OCI-LY7 (cell line): ENCODE measurements at regions not wholly inside any gene's neighbourhood (a gene's known extent, or its start where the extent isn't known, plus 50 kb on each side); places are given as distances from the start of the nearest gene placed in this dataset.

Experiments used
- BruUV-seq: library from RNA; stranded (reverse); fragments of 400-500 nt; replicated peaks from 2 replicates; lab custom pipeline; 2021; lab: Mats Ljungman, UMichigan
- CTCF ChIA-PET: fragments of 300-600 bp; sonication (Branson Sonifier 250); formaldehyde crosslinking; loops from one replicate; lab custom pipeline; 2022; ENCODE audit warnings: antibody characterized with exemption; ENCODE audit not compliant: unreplicated experiment; lab: Charles Lee
- POLR2A ChIA-PET: fragments of 300-600 bp; sonication (Branson Sonifier 250); formaldehyde crosslinking; loops from one replicate; lab custom pipeline; 2022; ENCODE audit warnings: antibody characterized with exemption; lab: Charles Lee
- DNase-seq: peaks from one replicate; pipeline ENCODE4 v3.0.0-alpha.2; 2015; ENCODE audit warnings: low spot score
- H2AFZ ChIP-seq: fragments of 200-600 bp; sonication (generic), shearing (Covaris generic); 2 replicates; pipeline ENCODE4 v1.6.1; 2014; ENCODE audit warnings: mild to moderate bottlenecking, antibody characterized with exemption, low read length, moderate library complexity
- H3K27ac ChIP-seq: fragments of 200-600 bp; sonication (generic); 2 replicates; pipeline ENCODE4 v1.5.1; 2014; ENCODE audit warnings: mixed run types, low read depth, mild to moderate bottlenecking, moderate library complexity, low read length, inconsistent platforms; ENCODE audit not compliant: poor library complexity, severe bottlenecking
- H3K36me3 ChIP-seq: fragments of 200-600 bp; sonication (generic); 2 replicates; pipeline ENCODE4 v1.6.1; 2014; ENCODE audit warnings: mild to moderate bottlenecking, antibody characterized with exemption, low read length, moderate library complexity, mixed read lengths; ENCODE audit not compliant: insufficient read depth
- H3K4me1 ChIP-seq: fragments of 200-600 bp; sonication (generic); 2 replicates; pipeline ENCODE4 v1.5.1; 2014; ENCODE audit warnings: mild to moderate bottlenecking, low read length; ENCODE audit not compliant: insufficient read depth, poor library complexity, severe bottlenecking
- H3K4me2 ChIP-seq: fragments of 200-600 bp; sonication (generic); 2 replicates; pipeline ENCODE4 v1.6.1; 2014; ENCODE audit warnings: mild to moderate bottlenecking, low read length
- H3K4me3 ChIP-seq: fragments of 200-600 bp; sonication (generic); 2 replicates; pipeline ENCODE4 v1.5.1; 2014; ENCODE audit warnings: mild to moderate bottlenecking, low read depth, low read length; ENCODE audit not compliant: poor library complexity, severe bottlenecking
- H3K79me2 ChIP-seq: fragments of 200-600 bp; sonication (generic); 2 replicates; pipeline ENCODE4 v1.6.1; 2016; ENCODE audit warnings: low read depth, mild to moderate bottlenecking, low read length, moderate library complexity, mixed read lengths; ENCODE audit not compliant: insufficient read depth
- H3K9me2 ChIP-seq: fragments of 200-600 bp; sonication (generic); 2 replicates; pipeline ENCODE4 v1.6.1; 2016; ENCODE audit warnings: mild to moderate bottlenecking, low read length, mixed read lengths; ENCODE audit not compliant: insufficient read depth
- H3K9me3 ChIP-seq: fragments of 200-600 bp; sonication (generic); 2 replicates; pipeline ENCODE4 v1.6.1; 2014; ENCODE audit warnings: mild to moderate bottlenecking, mixed run types, low read length, mixed read lengths
- H4K20me1 ChIP-seq: fragments of 200-600 bp; sonication (generic); 2 replicates; pipeline ENCODE4 v1.6.1; 2014; ENCODE audit warnings: mild to moderate bottlenecking, antibody characterized with exemption, low read length, moderate library complexity, mixed read lengths; ENCODE audit not compliant: insufficient read depth
- EZH2phosphoT487 ChIP-seq: fragments of 200-600 bp; sonication (generic); IDR thresholded peaks from 2 replicates; pipeline ENCODE4 v1.6.1; 2018; ENCODE audit warnings: low read depth, borderline replicate concordance, mild to moderate bottlenecking, mixed run types, antibody characterized with exemption, low read length, moderate library complexity, mixed read lengths
- intact Hi-C: fragments of 100-400 bp; cut with micrococcal nuclease; formaldehyde crosslinking; loops from one replicate; pipeline ENCODE4 v1.10.0; 2022; ENCODE audit not compliant: unreplicated experiment
- TF ChIP-seq, protein P1 (sequence below): fragments of 200-600 bp; sonication (generic); conservative IDR thresholded peaks from 2 replicates; pipeline ENCODE4 v1.5.1; 2014; ENCODE audit warnings: mild to moderate bottlenecking, antibody characterized with exemption, low read length, moderate library complexity, mixed read lengths

- peaks cover 65% of the 10 kb centered on the region for H3K4me1 ChIP-seq
- no peak for DNase-seq
- H2AFZ ChIP-seq, result peak overlapping the region; percentile 29; the same call in 1 of the 2 replicates
- no peaks in the 10 kb centered on the region for H3K36me3 ChIP-seq
- no TSS peak for BruUV-seq
- POLR2A ChIA-PET, result interaction anchor here (0.6 to 2.5 kb wide), 9 partner anchors 14 to 724 kb away, joined by 3 to 9 read pairs (median 3); no protein-coding TSS in a partner anchor
- H3K9me3 ChIP-seq, result no peaks in the 10 kb centered on the region
- H3K27ac ChIP-seq, result no peak overlapping the region
- 0 out of 2 replicates have a peak overlapping the region, but pooled peaks have one; percentile 2 for H3K4me2 ChIP-seq
- CTCF ChIA-PET, result no interaction called here
- no peak overlapping the region for H3K4me3 ChIP-seq
- no peaks in the 10 kb centered on the region for H3K79me2 ChIP-seq
- H3K9me2 ChIP-seq, result no peaks in the 10 kb centered on the region
- no peak for TF ChIP-seq EZH2phosphoT487
- TF ChIP-seq, protein P1, sequence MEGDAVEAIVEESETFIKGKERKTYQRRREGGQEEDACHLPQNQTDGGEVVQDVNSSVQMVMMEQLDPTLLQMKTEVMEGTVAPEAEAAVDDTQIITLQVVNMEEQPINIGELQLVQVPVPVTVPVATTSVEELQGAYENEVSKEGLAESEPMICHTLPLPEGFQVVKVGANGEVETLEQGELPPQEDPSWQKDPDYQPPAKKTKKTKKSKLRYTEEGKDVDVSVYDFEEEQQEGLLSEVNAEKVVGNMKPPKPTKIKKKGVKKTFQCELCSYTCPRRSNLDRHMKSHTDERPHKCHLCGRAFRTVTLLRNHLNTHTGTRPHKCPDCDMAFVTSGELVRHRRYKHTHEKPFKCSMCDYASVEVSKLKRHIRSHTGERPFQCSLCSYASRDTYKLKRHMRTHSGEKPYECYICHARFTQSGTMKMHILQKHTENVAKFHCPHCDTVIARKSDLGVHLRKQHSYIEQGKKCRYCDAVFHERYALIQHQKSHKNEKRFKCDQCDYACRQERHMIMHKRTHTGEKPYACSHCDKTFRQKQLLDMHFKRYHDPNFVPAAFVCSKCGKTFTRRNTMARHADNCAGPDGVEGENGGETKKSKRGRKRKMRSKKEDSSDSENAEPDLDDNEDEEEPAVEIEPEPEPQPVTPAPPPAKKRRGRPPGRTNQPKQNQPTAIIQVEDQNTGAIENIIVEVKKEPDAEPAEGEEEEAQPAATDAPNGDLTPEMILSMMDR, result no peak
- intact Hi-C loops, result no loop called here
- no peaks in the 10 kb centered on the region for H4K20me1 ChIP-seq
Observed at GRCh38 chr3:193871220-193871485, 264.8 kb upstream of the HES1 start.

DNA sequence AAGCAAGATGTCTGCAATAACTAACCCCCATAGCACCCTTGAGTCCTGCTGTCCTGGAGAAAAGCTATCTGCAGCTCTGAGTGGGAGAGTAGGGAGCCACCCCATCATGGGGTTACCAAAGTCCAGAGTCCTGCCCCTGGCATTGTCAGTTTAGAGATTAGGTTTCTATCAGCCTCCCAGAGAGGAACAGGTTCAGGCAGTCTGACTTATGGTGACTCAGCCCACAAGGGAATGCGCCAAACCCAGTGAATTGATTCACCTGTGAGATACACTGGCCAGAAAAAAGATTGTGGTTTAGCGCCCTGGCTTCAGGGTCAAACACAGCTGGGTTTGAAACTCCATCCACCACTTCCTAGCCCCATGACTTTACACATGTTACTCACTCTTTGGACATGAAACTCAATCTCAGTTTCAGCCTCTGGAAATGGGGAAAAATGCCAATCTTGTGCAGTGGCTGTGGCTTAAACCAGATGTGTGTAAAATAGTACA lies 263.6 kb upstream of the HES1 start:
- no peak for TF ChIP-seq EZH2phosphoT487
- TF ChIP-seq, protein P1, result no peak
- BruUV-seq, result no TSS peak
- Histone ChIP-seq H3K4me3 (no peak overlapping the region), H3K79me2 (no peaks in the 10 kb centered on the region), H3K4me2 (peak overlapping the region; percentile 15; the same call in 1 of the 2 replicates), H2AFZ (peak overlapping the region; percentile 42), H3K27ac (peak overlapping the region; percentile 1), H3K4me1 (peaks cover 54% of the 10 kb centered on the region), H3K36me3 (no peaks in the 10 kb centered on the region), H3K9me3 (no peaks in the 10 kb centered on the region), H3K9me2 (no peaks in the 10 kb centered on the region), H4K20me1 (no peaks in the 10 kb centered on the region)
- POLR2A ChIA-PET, result interaction anchor here (0.5 to 2.5 kb wide), 3 partner anchors 13 to 246 kb away, joined by 3 to 6 read pairs (median 6); no protein-coding TSS in a partner anchor
- intact Hi-C loops, result no loop called here
- CTCF ChIA-PET, result interaction anchor here (0.6 kb wide), 1 partner anchor 478 kb away, joined by 3 read pairs; no protein-coding TSS in a partner anchor
- DNase-seq, result peak; percentile 52
